IgD-negative memory B cell (primary cell): ENCODE measurements at regions not wholly inside any gene's neighbourhood (a gene's known extent, or its start where the extent isn't known, plus 50 kb on each side); places are given as distances from the start of the nearest gene placed in this dataset.

Experiments used
- H3K27ac Mint-ChIP-seq, 3 donors: one replicate each; pipeline ENCODE4 v1.8.0; 2020 to 2022; ENCODE audit warnings: mild to moderate bottlenecking in 3 of 3, mixed read lengths in 3 of 3, moderate library complexity in 1 of 3
- H3K27me3 Mint-ChIP-seq: one replicate; pipeline ENCODE4 v1.8.0; 2021; ENCODE audit warnings: mixed read lengths
- H3K36me3 Mint-ChIP-seq: one replicate; pipeline ENCODE4 v1.8.0; 2020; ENCODE audit warnings: mild to moderate bottlenecking, mixed read lengths
- H3K4me1 Mint-ChIP-seq, 3 donors: one replicate each; pipeline ENCODE4 v1.8.0; 2020 to 2022; ENCODE audit warnings: mixed read lengths in 3 of 3, mild to moderate bottlenecking in 1 of 3
- H3K4me3 Mint-ChIP-seq, 4 donors: one replicate each; pipeline ENCODE4 v1.8.0; 2020 to 2022; ENCODE audit warnings: mild to moderate bottlenecking in 4 of 4, mixed read lengths in 4 of 4, moderate library complexity in 3 of 4
- H3K9me3 Mint-ChIP-seq, 3 donors: one replicate each; pipeline ENCODE4 v1.8.0; 2020 to 2021; ENCODE audit warnings: mixed read lengths in 3 of 3, mild to moderate bottlenecking in 1 of 3

DNA sequence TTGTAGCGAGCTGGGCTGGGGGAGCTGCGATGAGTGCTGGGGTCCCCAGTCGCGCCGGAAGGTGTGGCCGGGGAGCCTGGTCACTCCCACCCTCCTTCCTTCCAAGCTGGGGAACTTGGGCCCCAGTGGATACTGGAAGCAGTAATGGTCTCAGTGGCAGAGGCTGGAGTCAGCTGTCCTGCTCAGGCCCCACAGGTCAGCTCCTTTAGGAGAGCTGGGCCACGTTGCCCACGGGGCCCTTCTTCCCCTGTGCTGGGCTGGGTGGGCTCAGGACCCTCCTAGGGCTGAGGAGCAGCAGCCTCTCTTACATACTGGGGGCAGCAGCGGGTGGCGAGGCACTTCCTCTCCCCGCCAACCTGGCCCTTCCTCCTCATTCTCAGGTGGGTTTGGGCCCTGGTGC is 200.6 kb upstream of the MKI67 start:
- Mint-ChIP-seq H3K4me3 (no peak overlapping the region), H3K27me3 (no peaks in the 10 kb centered on the region), H3K4me1 (peaks cover 0 to 2% (median 0%) of the 10 kb centered on the region in 3 donors), H3K27ac (no peak overlapping the region), H3K36me3 (no peaks in the 10 kb centered on the region), H3K9me3 (peaks cover 0 to 2% (median 0%) of the 10 kb centered on the region in 3 donors)

DNA sequence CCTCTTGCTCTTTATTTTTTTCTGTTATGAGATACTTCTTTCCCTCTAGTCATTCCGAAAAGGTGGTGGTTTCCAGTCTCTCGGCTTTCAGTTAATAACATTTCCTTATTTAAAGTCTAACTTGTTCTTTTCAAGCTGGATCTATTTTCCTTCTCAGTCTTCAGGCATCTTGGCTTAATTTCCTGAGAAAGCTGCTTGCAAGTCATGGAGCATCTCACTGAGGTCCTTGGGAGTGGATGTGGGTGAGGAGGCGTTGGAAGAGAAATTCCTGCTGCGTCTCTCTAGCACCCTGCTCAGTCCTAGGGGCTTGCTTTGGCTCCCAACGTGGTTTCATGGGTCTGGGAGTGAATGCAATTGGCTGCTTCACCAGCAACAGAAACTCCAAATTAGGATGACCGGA is 210.2 kb upstream of the MKI67 start:
- peaks cover 2% of the 10 kb centered on the region for H3K27me3 Mint-ChIP-seq
- H3K4me1 Mint-ChIP-seq: no peaks in the 10 kb centered on the region
- no peaks in the 10 kb centered on the region for H3K36me3 Mint-ChIP-seq
- no peak overlapping the region for H3K4me3 Mint-ChIP-seq
- H3K9me3 Mint-ChIP-seq: peaks cover 4 to 8% (median 5%) of the 10 kb centered on the region in 3 donors
- H3K27ac Mint-ChIP-seq: no peak overlapping the region

DNA sequence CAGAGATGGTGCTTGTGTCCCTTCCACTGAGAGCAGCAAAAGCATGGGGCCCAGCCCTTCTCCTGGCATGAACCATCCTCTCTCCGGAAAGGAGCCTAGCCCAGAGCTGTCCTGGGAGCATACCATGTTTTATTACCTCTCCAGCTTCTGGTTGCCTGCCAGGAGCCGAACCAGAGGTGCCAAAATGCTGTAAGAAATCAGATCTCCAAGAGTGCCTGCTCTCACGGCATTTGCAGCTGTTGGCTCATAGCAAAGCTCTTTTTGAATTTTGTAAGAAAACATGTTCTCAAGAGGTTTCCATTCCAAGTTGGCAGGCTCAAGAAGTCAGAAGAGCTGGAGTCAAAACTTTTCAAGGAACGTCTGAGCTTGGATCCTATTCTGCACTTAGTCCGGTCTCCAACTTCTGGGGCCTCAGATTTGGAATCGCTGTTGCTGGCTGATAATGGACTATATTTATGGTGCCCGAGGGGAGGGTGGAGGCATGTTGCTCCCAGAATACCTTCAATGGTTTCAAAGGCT is 211.7 kb upstream of the MKI67 start:
- H3K4me3 Mint-ChIP-seq: no peak overlapping the region
- H3K36me3 Mint-ChIP-seq: no peaks in the 10 kb centered on the region
- no peak overlapping the region for H3K27ac Mint-ChIP-seq
- H3K4me1 Mint-ChIP-seq: no peaks in the 10 kb centered on the region
- H3K27me3 Mint-ChIP-seq: peaks cover 2% of the 10 kb centered on the region
- peaks cover 4 to 13% (median 5%) of the 10 kb centered on the region in 3 donors for H3K9me3 Mint-ChIP-seq

DNA sequence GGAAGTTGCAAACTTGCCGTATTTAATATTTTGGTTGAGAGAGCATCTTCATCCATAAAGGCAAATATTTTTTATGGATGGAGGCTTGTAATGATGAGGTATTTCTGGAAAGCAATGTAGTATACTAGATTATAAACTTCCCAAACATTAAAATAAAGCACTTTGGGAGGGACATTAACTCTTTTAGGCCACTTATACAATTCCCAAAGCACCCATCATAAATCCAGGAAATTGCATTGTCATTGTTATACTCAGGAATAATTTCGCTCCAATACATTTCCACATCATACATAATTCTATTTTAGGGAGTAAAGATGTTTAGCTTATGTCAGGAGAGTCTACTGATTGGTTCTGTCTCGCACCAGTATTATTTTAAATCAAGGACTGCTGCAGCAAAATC is 212.7 kb upstream of the MKI67 start:
- Mint-ChIP-seq H3K27me3 (peaks cover 2% of the 10 kb centered on the region), H3K9me3 (peaks cover 1 to 8% (median 5%) of the 10 kb centered on the region in 3 donors), H3K4me1 (no peaks in the 10 kb centered on the region), H3K36me3 (no peaks in the 10 kb centered on the region), H3K27ac (no peak overlapping the region), H3K4me3 (no peak overlapping the region)

DNA sequence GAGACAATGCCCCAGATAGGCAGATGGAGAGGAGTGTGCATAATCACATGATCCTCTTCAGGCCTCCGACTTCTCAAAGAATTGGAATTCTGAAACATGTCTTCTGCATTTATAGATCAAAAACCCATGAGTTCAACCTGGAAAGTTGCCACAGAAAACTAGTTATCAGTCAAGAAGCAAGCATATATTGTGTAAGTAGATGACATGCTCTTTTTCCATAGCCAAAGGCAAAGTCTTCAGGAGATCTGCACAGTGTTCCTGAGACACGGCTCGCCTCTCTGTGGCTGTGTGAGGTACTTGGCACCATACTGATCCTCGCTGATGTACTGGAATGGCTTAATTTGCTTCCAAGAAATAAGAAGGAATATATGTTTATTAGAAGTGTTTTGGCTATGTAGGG is 213.5 kb upstream of the MKI67 start:
- Mint-ChIP-seq H3K4me3 (no peak overlapping the region), H3K36me3 (no peaks in the 10 kb centered on the region), H3K4me1 (no peaks in the 10 kb centered on the region), H3K27me3 (peaks cover 2% of the 10 kb centered on the region), H3K9me3 (peaks cover 0 to 8% (median 5%) of the 10 kb centered on the region in 3 donors), H3K27ac (no peak overlapping the region)

DNA sequence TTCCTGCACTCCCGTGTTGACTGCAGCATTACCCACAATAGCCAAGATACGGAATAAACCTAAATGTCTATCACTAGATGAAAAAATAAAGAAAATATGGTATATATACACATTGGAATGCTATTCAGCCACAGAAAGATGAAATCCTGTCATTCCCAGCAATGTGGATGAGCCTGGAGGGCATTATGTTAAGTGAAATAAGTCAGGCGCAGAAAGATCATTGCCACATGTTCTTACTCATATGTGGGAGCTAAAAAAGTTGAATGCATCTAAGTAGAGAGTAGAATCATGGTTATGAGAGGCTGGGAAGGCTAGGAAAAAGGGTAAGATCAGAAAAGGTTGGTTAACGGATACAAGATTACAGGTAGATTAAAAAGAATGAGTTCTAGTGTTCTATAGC is 219.1 kb upstream of the MKI67 start:
- no peak overlapping the region for H3K27ac Mint-ChIP-seq
- no peak overlapping the region for H3K4me3 Mint-ChIP-seq
- H3K4me1 Mint-ChIP-seq: no peaks in the 10 kb centered on the region
- peaks cover 0 to 13% (median 0%) of the 10 kb centered on the region in 3 donors for H3K9me3 Mint-ChIP-seq
- no peaks in the 10 kb centered on the region for H3K36me3 Mint-ChIP-seq
- H3K27me3 Mint-ChIP-seq: no peaks in the 10 kb centered on the region

DNA sequence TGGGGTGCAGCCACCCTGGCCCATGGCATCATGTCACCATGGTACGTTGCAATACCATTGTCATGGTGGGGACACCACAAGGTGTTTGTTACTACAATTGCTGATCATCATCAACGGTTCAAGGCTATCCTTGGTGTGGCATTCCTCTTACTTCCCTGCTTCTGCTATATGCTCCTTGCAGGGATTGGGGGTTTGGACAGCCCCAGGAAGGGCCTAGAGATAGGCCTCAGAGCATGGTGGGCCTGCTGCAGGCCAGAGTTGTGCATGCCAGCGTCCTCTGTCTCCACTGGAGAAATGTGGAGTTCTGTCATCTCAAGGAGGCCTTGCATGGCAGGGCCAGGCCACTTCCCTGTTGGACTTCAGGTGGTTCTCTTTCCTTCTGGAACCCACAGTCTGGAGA is 234.6 kb upstream of the MKI67 start:
- no peaks in the 10 kb centered on the region for H3K4me1 Mint-ChIP-seq
- no peak overlapping the region for H3K27ac Mint-ChIP-seq

DNA sequence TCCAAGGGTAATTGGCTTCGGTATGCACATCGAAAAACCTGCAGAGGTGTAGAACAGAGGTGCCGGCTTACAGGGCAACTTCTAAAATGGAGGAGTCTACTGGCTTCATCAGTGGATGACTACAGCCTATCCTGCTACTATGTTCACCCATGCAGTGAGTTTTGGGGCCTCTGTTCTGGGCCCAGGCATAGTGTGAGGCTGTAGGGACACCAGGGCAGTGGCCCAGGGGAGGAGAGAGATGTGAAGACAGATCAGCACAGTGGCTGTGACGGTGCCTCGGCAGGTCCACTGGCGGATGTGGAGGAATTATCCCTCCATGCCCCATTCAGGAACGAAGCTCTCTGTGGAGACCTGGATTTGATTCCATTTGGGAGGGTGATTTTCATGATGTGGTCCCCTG is 235.3 kb upstream of the MKI67 start:
- Mint-ChIP-seq H3K27me3 (no peaks in the 10 kb centered on the region), H3K27ac (no peak overlapping the region), H3K4me3 (no peak overlapping the region), H3K9me3 (peaks cover 3 to 8% (median 6%) of the 10 kb centered on the region in 3 donors), H3K36me3 (peaks cover 4% of the 10 kb centered on the region), H3K4me1 (no peaks in the 10 kb centered on the region)

More for the DNA sequence above, 234.6 kb upstream of the MKI67 start:
- Mint-ChIP-seq H3K27me3 (no peaks in the 10 kb centered on the region), H3K36me3 (peaks cover 4% of the 10 kb centered on the region), H3K9me3 (peaks cover 3 to 8% (median 5%) of the 10 kb centered on the region in 3 donors), H3K4me3 (no peak overlapping the region)

DNA sequence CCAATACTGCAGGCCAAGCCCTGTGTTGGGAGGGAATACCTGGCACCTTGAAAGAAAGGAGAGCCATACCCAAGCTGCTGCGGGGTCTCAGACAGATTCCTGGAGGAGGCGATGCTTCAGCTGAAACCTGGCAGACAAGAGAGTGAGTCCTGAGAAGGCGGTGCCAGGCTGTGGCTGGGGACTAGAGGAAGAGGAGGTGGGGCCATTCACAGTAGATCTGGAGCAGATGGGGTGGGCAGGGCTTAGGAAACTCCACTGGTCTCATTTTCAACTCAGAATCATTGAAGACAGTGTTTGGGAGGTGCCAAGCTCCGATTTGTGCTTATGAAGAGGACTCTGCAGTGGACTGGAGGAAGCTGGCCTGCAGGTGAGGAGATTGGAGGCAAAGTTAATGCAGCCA is 236.3 kb upstream of the MKI67 start:
- H3K27me3 Mint-ChIP-seq: no peaks in the 10 kb centered on the region
- H3K4me3 Mint-ChIP-seq: no peak overlapping the region
- no peak overlapping the region for H3K27ac Mint-ChIP-seq
- H3K36me3 Mint-ChIP-seq: peaks cover 4% of the 10 kb centered on the region
- H3K4me1 Mint-ChIP-seq: no peaks in the 10 kb centered on the region
- H3K9me3 Mint-ChIP-seq: peaks cover 3 to 9% (median 6%) of the 10 kb centered on the region in 3 donors

DNA sequence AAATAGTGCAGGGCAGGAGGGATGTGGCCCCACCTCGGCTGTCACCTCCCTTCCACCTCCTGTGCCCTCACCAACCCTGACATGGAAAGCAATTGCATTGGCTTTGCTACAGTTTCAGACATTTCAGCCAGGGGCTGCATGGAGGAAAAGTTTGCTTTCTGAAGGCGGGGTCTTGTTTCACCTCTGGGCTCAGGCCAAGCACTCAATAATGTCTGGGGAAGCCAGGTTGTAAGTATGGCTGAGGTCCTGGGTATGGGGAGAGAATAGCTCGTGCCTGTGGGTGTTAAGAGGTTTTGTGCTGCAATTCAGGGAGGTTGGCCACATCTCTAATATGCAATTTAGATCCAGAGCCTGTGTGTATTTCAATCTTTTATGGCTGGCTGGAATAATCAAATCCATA is 238.4 kb upstream of the MKI67 start:
- Mint-ChIP-seq H3K27me3 (no peaks in the 10 kb centered on the region), H3K9me3 (peaks cover 3 to 7% (median 6%) of the 10 kb centered on the region in 3 donors), H3K4me3 (no peak overlapping the region), H3K27ac (no peak overlapping the region), H3K36me3 (peaks cover 4% of the 10 kb centered on the region), H3K4me1 (no peaks in the 10 kb centered on the region)

DNA sequence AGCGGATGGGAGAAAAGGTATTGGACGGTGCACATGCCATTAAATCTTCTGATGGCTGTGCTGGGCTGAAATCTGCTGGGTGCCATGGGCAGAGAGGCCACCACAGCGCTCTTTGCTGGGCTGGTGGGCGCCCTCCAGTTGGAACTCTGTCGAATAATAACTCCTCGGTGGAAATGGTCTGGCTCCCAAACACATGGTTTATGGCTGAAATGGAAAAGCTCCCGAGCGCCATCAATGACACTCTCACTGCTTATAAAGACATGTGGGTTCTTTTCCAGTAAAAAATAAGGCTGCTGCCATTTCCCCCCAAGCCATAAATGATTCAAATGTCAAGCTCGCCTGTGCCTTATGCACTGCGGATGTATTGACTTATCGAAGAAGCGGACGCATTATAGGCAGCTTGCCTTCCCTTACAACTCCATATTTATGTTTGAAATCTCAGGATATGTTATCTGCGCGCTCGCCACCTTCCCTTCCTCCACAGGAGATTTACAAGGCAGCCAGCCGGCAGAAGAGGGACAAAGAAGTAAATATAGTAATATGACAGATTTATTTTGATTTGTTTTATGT is 239.0 kb upstream of the MKI67 start:
- Mint-ChIP-seq H3K27ac (no peak overlapping the region), H3K4me3 (no peak overlapping the region), H3K27me3 (no peaks in the 10 kb centered on the region), H3K9me3 (peaks cover 3 to 9% (median 7%) of the 10 kb centered on the region in 3 donors), H3K36me3 (peaks cover 4% of the 10 kb centered on the region), H3K4me1 (no peaks in the 10 kb centered on the region)

DNA sequence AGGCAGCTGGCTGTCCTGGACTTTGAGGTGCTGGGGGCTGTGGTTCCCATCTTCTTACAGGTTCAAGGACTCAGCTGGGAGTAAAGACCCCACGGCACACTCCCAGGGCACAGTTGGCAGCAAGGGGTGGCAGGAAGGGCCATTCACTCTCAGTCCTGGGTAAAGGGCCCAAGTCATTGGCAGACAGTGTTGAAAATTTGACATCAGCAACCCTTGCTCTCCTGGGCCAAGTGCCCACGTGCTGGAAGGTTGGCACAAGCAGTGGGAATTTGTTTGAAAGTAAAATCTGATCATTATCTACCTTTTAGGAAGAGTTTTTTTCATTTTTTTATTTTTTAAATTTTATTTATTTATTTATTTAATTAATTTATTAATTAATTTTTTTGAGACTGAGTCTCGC is 241.6 kb upstream of the MKI67 start:
- peaks cover 4% of the 10 kb centered on the region for H3K36me3 Mint-ChIP-seq

DNA sequence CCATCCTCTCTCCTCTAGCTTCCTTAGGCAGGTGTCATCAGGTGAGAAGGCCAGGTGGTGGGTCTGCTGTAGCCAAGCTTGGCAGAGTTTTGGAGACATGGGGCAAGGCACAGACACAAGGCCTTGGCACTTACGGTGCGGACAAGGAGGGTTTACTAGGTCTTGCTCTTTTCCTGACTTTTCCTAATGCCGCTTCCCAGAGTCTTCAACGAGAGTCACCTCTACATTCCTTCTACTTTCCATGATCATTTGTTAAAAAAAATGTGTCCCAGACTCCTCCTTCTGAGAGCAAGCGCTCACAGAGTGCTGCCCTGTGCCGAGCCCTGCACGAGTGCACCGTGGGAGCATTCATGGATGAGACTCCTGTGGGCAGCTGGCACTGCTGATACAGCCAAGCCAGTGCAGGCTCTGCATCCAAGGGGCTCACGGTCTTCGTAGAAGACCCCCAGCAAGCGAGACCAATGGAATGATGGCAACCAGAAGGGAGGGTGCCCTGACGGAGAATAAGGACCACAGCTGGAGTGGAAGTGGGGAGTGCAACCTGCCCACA is 243.0 kb upstream of the MKI67 start:
- H3K4me3 Mint-ChIP-seq: no peak overlapping the region
- H3K9me3 Mint-ChIP-seq: peaks cover 5 to 14% (median 5%) of the 10 kb centered on the region in 3 donors
- peaks cover 2% of the 10 kb centered on the region for H3K27me3 Mint-ChIP-seq
- no peak overlapping the region for H3K27ac Mint-ChIP-seq
- H3K4me1 Mint-ChIP-seq: peaks cover 0 to 5% (median 4%) of the 10 kb centered on the region in 3 donors
- H3K36me3 Mint-ChIP-seq: no peaks in the 10 kb centered on the region

More for the DNA sequence above, 241.6 kb upstream of the MKI67 start:
- H3K9me3 Mint-ChIP-seq: peaks cover 3 to 14% (median 8%) of the 10 kb centered on the region in 3 donors
- no peaks in the 10 kb centered on the region for H3K27me3 Mint-ChIP-seq
- no peak overlapping the region for H3K4me3 Mint-ChIP-seq
- H3K27ac Mint-ChIP-seq: no peak overlapping the region
- no peaks in the 10 kb centered on the region for H3K4me1 Mint-ChIP-seq

DNA sequence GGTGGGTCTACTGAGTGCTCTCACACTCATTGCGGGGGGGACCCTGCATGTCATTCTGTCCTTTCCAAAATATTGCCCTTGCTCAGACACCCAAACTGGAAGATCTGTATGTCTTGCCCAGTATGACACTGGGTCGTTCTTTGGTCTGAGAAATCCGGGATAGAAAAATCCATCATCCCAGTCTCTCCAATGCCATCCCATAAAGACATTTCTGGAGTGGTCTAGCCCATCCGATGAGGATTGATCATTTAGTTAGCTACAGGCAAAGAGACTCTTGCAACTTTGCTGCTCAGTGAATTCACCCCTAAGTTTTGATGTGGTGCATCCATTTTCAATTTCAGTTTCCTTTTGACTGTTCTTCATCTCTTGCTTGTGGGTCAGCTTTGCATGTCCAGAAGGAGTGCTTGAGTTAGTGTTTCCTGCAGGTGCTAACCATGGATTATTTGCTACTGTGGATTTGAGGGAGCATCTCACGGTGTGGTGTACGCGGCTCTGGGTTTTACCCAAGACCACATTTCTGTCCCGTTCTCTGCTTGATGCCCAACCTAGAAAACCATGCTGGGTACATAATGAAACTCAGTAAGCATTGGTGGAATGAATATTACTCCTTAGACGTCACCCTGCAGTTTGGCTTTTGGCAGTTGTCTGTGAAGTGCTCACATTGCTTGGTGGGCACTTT is 247.0 kb upstream of the MKI67 start:
- H3K4me1 Mint-ChIP-seq: peaks cover 0 to 5% (median 4%) of the 10 kb centered on the region in 3 donors
- H3K9me3 Mint-ChIP-seq: peaks cover 3 to 9% (median 8%) of the 10 kb centered on the region in 3 donors
- peaks cover 3% of the 10 kb centered on the region for H3K27me3 Mint-ChIP-seq
- peak overlapping the region in 1 of 3 donors; percentile 16 for H3K27ac Mint-ChIP-seq
- peak overlapping the region in 2 of 4 donors; percentile 28 to 50 for H3K4me3 Mint-ChIP-seq
- H3K36me3 Mint-ChIP-seq: no peaks in the 10 kb centered on the region

DNA sequence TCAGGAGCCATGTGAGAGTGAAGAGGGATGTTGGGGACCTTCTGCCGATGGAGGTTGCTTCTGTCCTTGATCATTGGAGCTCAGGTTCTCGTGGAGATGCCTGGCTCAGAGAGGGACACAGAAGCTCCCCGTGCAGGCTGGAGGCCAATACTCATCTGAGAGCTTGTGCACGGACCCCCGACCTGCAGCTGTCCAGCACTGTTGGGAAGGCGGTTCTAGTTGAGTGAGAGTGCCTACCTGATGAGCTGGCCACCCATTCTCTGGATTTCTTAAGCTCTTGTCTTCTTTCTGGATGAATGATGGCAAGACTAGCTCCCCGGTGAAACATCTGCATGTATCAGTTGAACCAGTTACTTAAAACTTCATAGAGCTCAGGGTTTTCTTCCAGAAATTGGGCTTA is 247.6 kb upstream of the MKI67 start:
- peaks cover 3% of the 10 kb centered on the region for H3K27me3 Mint-ChIP-seq
- peaks cover 3 to 9% (median 8%) of the 10 kb centered on the region in 3 donors for H3K9me3 Mint-ChIP-seq
- H3K27ac Mint-ChIP-seq: peak overlapping the region in 2 of 3 donors; percentile 16 to 69
- H3K36me3 Mint-ChIP-seq: no peaks in the 10 kb centered on the region
- no peak overlapping the region for H3K4me3 Mint-ChIP-seq
- peaks cover 0 to 5% (median 4%) of the 10 kb centered on the region in 3 donors for H3K4me1 Mint-ChIP-seq
